ENCODE measurements at regions not wholly inside any gene's neighbourhood (a gene's known extent, or its start where the extent isn't known, plus 50 kb on each side); places are given as distances from the start of the nearest gene placed in this dataset.

GRCh38 chr11:103633068-103633788 lies 403.2 kb upstream of the DDI1 start:
- Histone ChIP-seq H3K27ac (ENCODE audit: low read depth, low read length) (peak overlapping the region; percentile 46), H3K9me3 (ENCODE audit: low read depth, low read length) (no peaks in the 10 kb centered on the region), H3K27me3 (ENCODE audit: insufficient read depth, low read length) (no peaks in the 10 kb centered on the region), H2AFZ (ENCODE audit: low read length) (peak overlapping the region; percentile 2), H3K79me2 (ENCODE audit: insufficient read depth, low read length) (no peaks in the 10 kb centered on the region), H3K4me2 (ENCODE audit: insufficient read depth, low read length) (no peak overlapping the region), H3K36me3 (ENCODE audit: insufficient read depth, low read length) (no peaks in the 10 kb centered on the region), H3K4me1 (ENCODE audit: insufficient read depth, low read length) (peaks cover 25% of the 10 kb centered on the region), H4K20me1 (ENCODE audit: insufficient read depth, low read length) (no peaks in the 10 kb centered on the region), H3K4me3 (ENCODE audit: insufficient read depth, low read length) (no peak overlapping the region)
- no peak for TF ChIP-seq CTCF (IDR thresholded peaks at IDR 0.05; ENCODE audit: extremely low read depth, low read depth, low read length)
- peak; percentile 58 for DNase-seq (ENCODE audit: insufficient read length, low spot score, missing footprints)

GRCh38 chr11:103633819-103634590 lies 402.4 kb upstream of the DDI1 start:
- H3K27me3 ChIP-seq (ENCODE audit: insufficient read depth, low read length), result no peaks in the 10 kb centered on the region
- peaks cover 25% of the 10 kb centered on the region for H3K4me1 ChIP-seq (ENCODE audit: insufficient read depth, low read length)
- H3K4me3 ChIP-seq (ENCODE audit: insufficient read depth, low read length), result no peak overlapping the region
- H3K36me3 ChIP-seq (ENCODE audit: insufficient read depth, low read length), result no peaks in the 10 kb centered on the region
- no peaks in the 10 kb centered on the region for H3K79me2 ChIP-seq (ENCODE audit: insufficient read depth, low read length)
- H3K27ac ChIP-seq (ENCODE audit: low read depth, low read length), result no peak overlapping the region
- H3K4me2 ChIP-seq (ENCODE audit: insufficient read depth, low read length), result no peak overlapping the region
- no peak for DNase-seq (ENCODE audit: insufficient read length, low spot score, missing footprints)
- H2AFZ ChIP-seq (ENCODE audit: low read length), result peak overlapping the region; percentile 7
- H3K9me3 ChIP-seq (ENCODE audit: low read depth, low read length), result no peaks in the 10 kb centered on the region
- no peak for TF ChIP-seq CTCF (IDR thresholded peaks at IDR 0.05; ENCODE audit: extremely low read depth, low read depth, low read length)
- no peaks in the 10 kb centered on the region for H4K20me1 ChIP-seq (ENCODE audit: insufficient read depth, low read length)

- no peaks in the 10 kb centered on the region for H3K27me3 ChIP-seq (ENCODE audit: insufficient read depth, low read length)
- H4K20me1 ChIP-seq (ENCODE audit: insufficient read depth, low read length), result no peaks in the 10 kb centered on the region
- H2AFZ ChIP-seq (ENCODE audit: low read length), result no peak overlapping the region
- H3K27ac ChIP-seq (ENCODE audit: low read depth, low read length), result no peak overlapping the region
- no peaks in the 10 kb centered on the region for H3K9me3 ChIP-seq (ENCODE audit: low read depth, low read length)
- no peaks in the 10 kb centered on the region for H3K36me3 ChIP-seq (ENCODE audit: insufficient read depth, low read length)
- no peak for TF ChIP-seq CTCF (IDR thresholded peaks at IDR 0.05; ENCODE audit: extremely low read depth, low read depth, low read length)
- H3K4me1 ChIP-seq (ENCODE audit: insufficient read depth, low read length), result peaks cover 25% of the 10 kb centered on the region
- H3K4me3 ChIP-seq (ENCODE audit: insufficient read depth, low read length), result no peak overlapping the region
- H3K79me2 ChIP-seq (ENCODE audit: insufficient read depth, low read length), result no peaks in the 10 kb centered on the region
- no peak for DNase-seq (ENCODE audit: insufficient read length, low spot score, missing footprints)
- H3K4me2 ChIP-seq (ENCODE audit: insufficient read depth, low read length), result no peak overlapping the region
Measured at GRCh38 chr11:103636232-103636631, 400.2 kb upstream of the DDI1 start.

- Histone ChIP-seq H3K27ac (ENCODE audit: low read depth, low read length) (no peak overlapping the region), H2AFZ (ENCODE audit: low read length) (no peak overlapping the region), H3K4me3 (ENCODE audit: insufficient read depth, low read length) (no peak overlapping the region), H3K27me3 (ENCODE audit: insufficient read depth, low read length) (no peaks in the 10 kb centered on the region), H4K20me1 (ENCODE audit: insufficient read depth, low read length) (no peaks in the 10 kb centered on the region), H3K4me1 (ENCODE audit: insufficient read depth, low read length) (peaks cover 17% of the 10 kb centered on the region), H3K9me3 (ENCODE audit: low read depth, low read length) (no peaks in the 10 kb centered on the region), H3K4me2 (ENCODE audit: insufficient read depth, low read length) (no peak overlapping the region), H3K36me3 (ENCODE audit: insufficient read depth, low read length) (no peaks in the 10 kb centered on the region), H3K79me2 (ENCODE audit: insufficient read depth, low read length) (no peaks in the 10 kb centered on the region)
- DNase-seq (ENCODE audit: insufficient read length, low spot score, missing footprints), result peak; percentile 59
- TF ChIP-seq CTCF (IDR thresholded peaks at IDR 0.05; ENCODE audit: extremely low read depth, low read depth, low read length), result no peak
Measured at GRCh38 chr11:103637295-103637694, 399.1 kb upstream of the DDI1 start.
